ENCODE measurements at regions not wholly inside any gene's neighbourhood (a gene's known extent, or its start where the extent isn't known, plus 50 kb on each side); places are given as distances from the start of the nearest gene placed in this dataset.

GRCh38 chr5:171714851-171715250 lies 70.8 kb upstream of the SMIM23 start:
- no peak overlapping the region for H3K4me3 ChIP-seq (ENCODE audit: insufficient read depth, low read length, poor library complexity, severe bottlenecking)
- no peaks in the 10 kb centered on the region for H3F3A ChIP-seq (ENCODE audit: insufficient read depth)
- no peak overlapping the region for H3K4me2 ChIP-seq (ENCODE audit: low read depth, low read length, poor library complexity, severe bottlenecking)
- no peaks in the 10 kb centered on the region for H3K27me3 ChIP-seq (ENCODE audit: low read length)
- no peaks in the 10 kb centered on the region for H3K9me3 ChIP-seq (ENCODE audit: insufficient read depth, low read length)
- H3K9me2 ChIP-seq (replicated peaks; ENCODE audit: insufficient read depth, low read length) = no peaks in the 10 kb centered on the region
- TF ChIP-seq EZH2phosphoT487 (conservative IDR thresholded peaks at IDR 0.05; ENCODE audit: low read length) (no peak), CTCF (IDR thresholded peaks at IDR 0.05; ENCODE audit: insufficient read depth, low read length, poor library complexity, severe bottlenecking) (no peak)
- H2AFZ ChIP-seq (ENCODE audit: low read depth, low read length, severe bottlenecking) = no peak overlapping the region
- H3K27ac ChIP-seq (ENCODE audit: low read depth, low read length) = no peak overlapping the region
- H3K9ac ChIP-seq (ENCODE audit: low read length) = no peak overlapping the region
- H3K79me2 ChIP-seq (ENCODE audit: insufficient read depth, low read length) = no peaks in the 10 kb centered on the region
- no peaks in the 10 kb centered on the region for H4K20me1 ChIP-seq (ENCODE audit: low read depth, low read length)
- no peaks in the 10 kb centered on the region for H3K36me3 ChIP-seq (ENCODE audit: low read length)

- Histone ChIP-seq H3K27ac (ENCODE audit: low read depth, low read length) (no peak overlapping the region), H3K36me3 (ENCODE audit: low read length) (no peaks in the 10 kb centered on the region), H3K4me2 (ENCODE audit: low read depth, low read length, poor library complexity, severe bottlenecking) (no peak overlapping the region)
Measured at GRCh38 chr5:171715551-171715950, 70.1 kb upstream of the SMIM23 start.

GRCh38 chr5:171720086-171720485 lies 65.5 kb upstream of the SMIM23 start:
- H3K79me2 ChIP-seq (ENCODE audit: insufficient read depth, low read length) = no peaks in the 10 kb centered on the region
- H3K9me2 ChIP-seq (replicated peaks; ENCODE audit: insufficient read depth, low read length) = no peaks in the 10 kb centered on the region
- H3K4me3 ChIP-seq (ENCODE audit: insufficient read depth, low read length, poor library complexity, severe bottlenecking) = no peak overlapping the region
- H4K20me1 ChIP-seq (ENCODE audit: low read depth, low read length) = no peaks in the 10 kb centered on the region
- no peak overlapping the region for H3K9ac ChIP-seq (ENCODE audit: low read length)
- no peak overlapping the region for H3K4me2 ChIP-seq (ENCODE audit: low read depth, low read length, poor library complexity, severe bottlenecking)
- H3K27ac ChIP-seq (ENCODE audit: low read depth, low read length) = no peak overlapping the region
- H3K27me3 ChIP-seq (ENCODE audit: low read length) = no peaks in the 10 kb centered on the region
- H3K9me3 ChIP-seq (ENCODE audit: insufficient read depth, low read length) = no peaks in the 10 kb centered on the region
- TF ChIP-seq CTCF (IDR thresholded peaks at IDR 0.05; ENCODE audit: insufficient read depth, low read length, poor library complexity, severe bottlenecking) = no peak
- TF ChIP-seq EZH2phosphoT487 (conservative IDR thresholded peaks at IDR 0.05; ENCODE audit: low read length) = no peak
- no peaks in the 10 kb centered on the region for H3K36me3 ChIP-seq (ENCODE audit: low read length)
- H2AFZ ChIP-seq (ENCODE audit: low read depth, low read length, severe bottlenecking) = no peak overlapping the region
- H3F3A ChIP-seq (ENCODE audit: insufficient read depth) = no peaks in the 10 kb centered on the region

More at GRCh38 chr5:171715551-171715950, 70.1 kb upstream of the SMIM23 start:
- no peaks in the 10 kb centered on the region for H3F3A ChIP-seq (ENCODE audit: insufficient read depth)
- H3K9ac ChIP-seq (ENCODE audit: low read length) = no peak overlapping the region
- TF ChIP-seq EZH2phosphoT487 (conservative IDR thresholded peaks at IDR 0.05; ENCODE audit: low read length) (no peak), CTCF (IDR thresholded peaks at IDR 0.05; ENCODE audit: insufficient read depth, low read length, poor library complexity, severe bottlenecking) (no peak)
- H4K20me1 ChIP-seq (ENCODE audit: low read depth, low read length) = no peaks in the 10 kb centered on the region
- H3K9me2 ChIP-seq (replicated peaks; ENCODE audit: insufficient read depth, low read length) = no peaks in the 10 kb centered on the region
- H3K9me3 ChIP-seq (ENCODE audit: insufficient read depth, low read length) = no peaks in the 10 kb centered on the region
- H2AFZ ChIP-seq (ENCODE audit: low read depth, low read length, severe bottlenecking) = no peak overlapping the region
- no peak overlapping the region for H3K4me3 ChIP-seq (ENCODE audit: insufficient read depth, low read length, poor library complexity, severe bottlenecking)
- no peaks in the 10 kb centered on the region for H3K27me3 ChIP-seq (ENCODE audit: low read length)
- no peaks in the 10 kb centered on the region for H3K79me2 ChIP-seq (ENCODE audit: insufficient read depth, low read length)
